Fibroblast of mammary gland (primary cell): ENCODE measurements at regions not wholly inside any gene's neighbourhood (a gene's known extent, or its start where the extent isn't known, plus 50 kb on each side); places are given as distances from the start of the nearest gene placed in this dataset.

Source experiments
- DNase-seq: peaks from one replicate; pipeline ENCODE4 v3.0.0-alpha.2; 2010; ENCODE audit warnings: low read depth
- H3K4me3 ChIP-seq: 2 replicates; pipeline ENCODE4 v1.5.1; 2011; ENCODE audit warnings: low read depth, mild to moderate bottlenecking, low read length, moderate library complexity; ENCODE audit not compliant: control insufficient read depth
- CTCF ChIP-seq: conservative IDR thresholded peaks from 2 replicates; pipeline ENCODE4 v1.5.1; 2011; ENCODE audit warnings: low read depth, low read length, inconsistent platforms; ENCODE audit not compliant: control insufficient read depth, insufficient read depth

DNA sequence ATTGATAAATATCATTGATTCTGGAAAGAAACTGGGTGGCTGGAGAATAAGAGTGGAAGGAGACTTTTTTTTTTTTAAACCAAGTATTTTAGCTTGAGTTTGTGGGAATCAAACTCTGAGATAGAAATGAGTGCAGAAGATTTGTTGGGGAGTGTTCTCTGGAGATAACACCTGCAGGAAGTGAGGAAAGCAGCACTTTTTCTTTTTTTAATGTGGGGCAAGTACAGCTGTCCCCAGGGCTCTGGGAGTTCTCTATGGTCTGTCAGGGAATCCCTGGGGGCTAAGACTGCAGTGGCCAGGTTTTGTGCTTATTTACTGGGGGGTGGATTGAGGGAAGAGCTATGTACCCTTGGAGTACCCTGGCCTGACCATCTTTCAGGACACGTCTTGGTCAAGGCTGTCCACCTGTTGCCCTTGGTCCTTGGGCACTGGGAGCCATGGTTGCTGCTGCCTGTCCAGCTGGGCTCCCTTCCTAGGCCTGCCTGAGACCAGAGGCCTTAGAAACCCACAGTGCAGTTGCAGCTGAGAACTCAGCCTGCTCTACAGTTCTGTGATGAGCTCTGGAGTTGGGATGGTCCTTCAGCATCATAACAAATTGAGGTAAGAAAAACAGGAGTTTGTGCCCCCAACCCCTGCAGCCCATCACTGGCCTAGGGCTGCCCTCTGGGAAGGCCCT is 85.8 kb downstream of the PHAX start:
- no peak for TF ChIP-seq CTCF
- H3K4me3 ChIP-seq, result no peak overlapping the region
- no peak for DNase-seq

DNA sequence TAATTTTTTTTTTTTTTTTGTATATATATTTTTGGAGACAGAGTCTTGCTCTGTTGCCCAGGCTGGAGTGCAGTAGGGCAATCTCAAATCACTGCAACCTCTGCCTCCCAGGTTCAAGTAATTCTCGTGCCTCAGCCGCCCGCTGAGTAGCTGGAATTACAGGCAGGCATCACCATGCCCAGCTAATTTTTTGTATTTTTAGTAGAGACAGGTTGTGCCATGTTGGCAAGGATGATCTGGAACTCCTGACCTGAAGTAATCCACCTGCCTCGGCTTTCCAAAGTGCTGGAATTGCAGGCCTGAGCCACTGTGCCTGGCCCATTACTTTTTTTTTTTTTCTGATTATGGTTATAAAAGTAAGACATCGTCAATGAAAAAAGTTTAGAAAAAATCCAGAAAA is 84.0 kb upstream of the LMNB1 start:
- H3K4me3 ChIP-seq, result no peak overlapping the region
- no peak for DNase-seq
- TF ChIP-seq CTCF, result no peak

GRCh38 chr5:126693806-126694205 is 83.1 kb upstream of the LMNB1 start:
- DNase-seq, result no peak
- no peak overlapping the region for H3K4me3 ChIP-seq
- TF ChIP-seq CTCF, result no peak

GRCh38 chr5:126694403-126694802 is 82.5 kb upstream of the LMNB1 start:
- H3K4me3 ChIP-seq, result no peak overlapping the region
- no peak for TF ChIP-seq CTCF
- no peak for DNase-seq

DNA sequence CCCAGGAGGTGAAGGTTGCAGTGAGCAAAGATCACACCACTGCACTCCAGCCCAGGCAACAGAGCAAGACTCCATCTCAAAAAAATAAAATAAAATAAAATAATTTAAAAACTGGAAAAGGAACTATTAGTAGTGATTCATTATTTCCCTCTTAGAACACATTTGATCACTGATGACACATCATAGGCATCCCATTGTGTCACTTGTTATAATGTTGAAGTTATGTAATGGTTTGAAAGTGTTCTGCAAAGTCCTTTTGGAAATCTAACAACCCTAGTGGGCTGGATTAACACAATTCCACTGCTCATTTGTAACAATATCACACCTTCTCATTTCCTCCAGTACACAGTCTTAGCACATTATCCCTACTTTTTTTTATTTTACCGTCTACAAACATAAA is 81.8 kb upstream of the LMNB1 start:
- DNase-seq, result peak; percentile 18
- no peak for TF ChIP-seq CTCF
- H3K4me3 ChIP-seq, result no peak overlapping the region

DNA sequence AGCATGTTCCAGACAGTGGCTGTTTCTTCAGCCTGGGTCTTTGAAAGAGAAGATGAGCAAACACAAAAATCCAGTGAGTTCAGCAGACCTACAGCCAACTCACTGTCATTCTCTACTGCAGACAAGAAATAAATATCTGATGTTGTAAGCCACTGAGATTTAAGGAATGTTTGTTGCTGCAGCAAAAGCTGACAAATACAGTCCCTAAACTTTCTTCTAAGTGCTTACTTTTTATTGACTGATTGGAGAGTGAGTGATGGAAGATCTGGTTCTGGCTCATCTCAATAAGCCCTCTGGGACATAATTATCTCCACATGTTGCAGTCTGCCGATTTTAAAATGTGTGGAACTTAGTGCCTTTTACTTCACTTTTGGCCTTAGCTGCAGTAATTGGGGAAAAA is 69.9 kb upstream of the LMNB1 start:
- no peak for TF ChIP-seq CTCF
- H3K4me3 ChIP-seq, result no peak overlapping the region
- peak; percentile 23 for DNase-seq

DNA sequence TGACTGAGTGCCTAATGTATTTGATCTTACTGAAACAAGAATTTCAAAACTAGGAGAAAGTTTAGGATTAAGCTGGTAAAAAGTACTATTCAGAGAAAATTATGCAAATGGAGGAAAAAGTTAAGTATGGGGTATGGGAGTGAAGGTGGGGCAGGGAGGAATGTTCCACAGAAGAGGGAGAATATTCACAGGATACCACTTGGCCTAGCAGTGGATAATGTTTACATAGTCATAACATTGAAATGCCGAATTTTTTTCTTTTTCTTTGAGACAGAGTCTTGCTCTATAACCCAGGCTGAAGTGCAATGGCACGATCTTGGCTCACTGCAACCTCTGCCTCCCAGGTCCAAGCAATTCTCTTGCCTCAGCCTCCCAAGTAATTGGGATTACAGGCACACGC is 61.2 kb upstream of the LMNB1 start:
- H3K4me3 ChIP-seq, result no peak overlapping the region
- no peak for DNase-seq
- TF ChIP-seq CTCF, result no peak
